A673 (cell line): ENCODE measurements at regions not wholly inside any gene's neighbourhood (a gene's known extent, or its start where the extent isn't known, plus 50 kb on each side); places are given as distances from the start of the nearest gene placed in this dataset.

Experiments
- CTCF ChIP-seq: fragments of 300-800, 200-600 bp; sonication (generic); conservative IDR thresholded peaks from 2 replicates; pipeline ENCODE4 v1.5.1; 2017; ENCODE audit warnings: low read depth, mild to moderate bottlenecking, antibody characterized with exemption, low read length, moderate library complexity, mixed read lengths
- EZH2 ChIP-seq: fragments of 200-600 bp; sonication (generic); IDR thresholded peaks from 2 replicates; pipeline ENCODE4 v1.6.1; 2017; ENCODE audit warnings: borderline replicate concordance, low read depth, mild to moderate bottlenecking, mixed read lengths, antibody characterized with exemption, low read length; ENCODE audit not compliant: poor library complexity, severe bottlenecking

- TF ChIP-seq CTCF (no peak), EZH2 (no peak)
Observed at GRCh38 chr7:49717547-49717946, 55.9 kb upstream of the VWC2 start.
